ENCODE measurements at regions not wholly inside any gene's neighbourhood (a gene's known extent, or its start where the extent isn't known, plus 50 kb on each side); places are given as distances from the start of the nearest gene placed in this dataset.

DNA sequence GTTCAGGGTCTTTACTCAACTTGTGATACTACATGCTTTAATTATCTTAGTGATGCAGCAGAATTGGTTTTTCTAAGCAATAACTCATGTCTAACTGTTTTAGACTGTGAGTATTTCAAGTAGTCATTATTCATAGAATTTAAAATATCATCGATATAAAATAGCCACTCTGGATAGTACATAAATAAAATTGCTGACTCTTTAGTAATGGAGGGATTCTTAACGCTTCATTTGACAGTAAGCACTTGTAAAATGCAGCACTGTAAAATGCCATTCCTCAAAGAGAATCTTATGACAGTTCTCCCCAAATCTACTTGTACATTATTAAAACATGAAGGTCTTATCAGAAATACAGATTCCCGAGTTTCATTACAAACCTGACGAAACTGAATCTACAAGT, 262.8 kb upstream of the LRFN5 start:
- TF ChIP-seq, protein P1, sequence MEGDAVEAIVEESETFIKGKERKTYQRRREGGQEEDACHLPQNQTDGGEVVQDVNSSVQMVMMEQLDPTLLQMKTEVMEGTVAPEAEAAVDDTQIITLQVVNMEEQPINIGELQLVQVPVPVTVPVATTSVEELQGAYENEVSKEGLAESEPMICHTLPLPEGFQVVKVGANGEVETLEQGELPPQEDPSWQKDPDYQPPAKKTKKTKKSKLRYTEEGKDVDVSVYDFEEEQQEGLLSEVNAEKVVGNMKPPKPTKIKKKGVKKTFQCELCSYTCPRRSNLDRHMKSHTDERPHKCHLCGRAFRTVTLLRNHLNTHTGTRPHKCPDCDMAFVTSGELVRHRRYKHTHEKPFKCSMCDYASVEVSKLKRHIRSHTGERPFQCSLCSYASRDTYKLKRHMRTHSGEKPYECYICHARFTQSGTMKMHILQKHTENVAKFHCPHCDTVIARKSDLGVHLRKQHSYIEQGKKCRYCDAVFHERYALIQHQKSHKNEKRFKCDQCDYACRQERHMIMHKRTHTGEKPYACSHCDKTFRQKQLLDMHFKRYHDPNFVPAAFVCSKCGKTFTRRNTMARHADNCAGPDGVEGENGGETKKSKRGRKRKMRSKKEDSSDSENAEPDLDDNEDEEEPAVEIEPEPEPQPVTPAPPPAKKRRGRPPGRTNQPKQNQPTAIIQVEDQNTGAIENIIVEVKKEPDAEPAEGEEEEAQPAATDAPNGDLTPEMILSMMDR (IDR thresholded peaks at IDR 0.05): no peak
- no peak for TF ChIP-seq POLR2A (IDR thresholded peaks at IDR 0.05)
